Thyroid gland (tissue), 4 donors: ENCODE measurements at regions not wholly inside any gene's neighbourhood (a gene's known extent, or its start where the extent isn't known, plus 50 kb on each side); places are given as distances from the start of the nearest gene placed in this dataset.

Experiments used
- POLR2A ChIP-seq, 2 donors: fragments of 450-650 bp; IDR thresholded peaks; one replicate each; pipeline ENCODE4 v1.6.1; 2017; ENCODE audit warnings: antibody characterized with exemption in 2 of 2, mild to moderate bottlenecking in 2 of 2, moderate library complexity in 1 of 2
- TF ChIP-seq, protein P1 (sequence below), 6 experiments: fragments of 200-600 bp in 3 of 6; fragments of 450-650 bp in 3 of 6; sonication (generic) in 3 of 6; IDR thresholded peaks; one replicate each; pipeline ENCODE4 v1.5.1; 2016 to 2019; ENCODE audit warnings: antibody characterized with exemption in 6 of 6, mild to moderate bottlenecking in 2 of 6, inconsistent platforms in 1 of 6, moderate library complexity in 1 of 6

- no peak for TF ChIP-seq POLR2A (IDR thresholded peaks at IDR 0.05)
- TF ChIP-seq, protein P1, sequence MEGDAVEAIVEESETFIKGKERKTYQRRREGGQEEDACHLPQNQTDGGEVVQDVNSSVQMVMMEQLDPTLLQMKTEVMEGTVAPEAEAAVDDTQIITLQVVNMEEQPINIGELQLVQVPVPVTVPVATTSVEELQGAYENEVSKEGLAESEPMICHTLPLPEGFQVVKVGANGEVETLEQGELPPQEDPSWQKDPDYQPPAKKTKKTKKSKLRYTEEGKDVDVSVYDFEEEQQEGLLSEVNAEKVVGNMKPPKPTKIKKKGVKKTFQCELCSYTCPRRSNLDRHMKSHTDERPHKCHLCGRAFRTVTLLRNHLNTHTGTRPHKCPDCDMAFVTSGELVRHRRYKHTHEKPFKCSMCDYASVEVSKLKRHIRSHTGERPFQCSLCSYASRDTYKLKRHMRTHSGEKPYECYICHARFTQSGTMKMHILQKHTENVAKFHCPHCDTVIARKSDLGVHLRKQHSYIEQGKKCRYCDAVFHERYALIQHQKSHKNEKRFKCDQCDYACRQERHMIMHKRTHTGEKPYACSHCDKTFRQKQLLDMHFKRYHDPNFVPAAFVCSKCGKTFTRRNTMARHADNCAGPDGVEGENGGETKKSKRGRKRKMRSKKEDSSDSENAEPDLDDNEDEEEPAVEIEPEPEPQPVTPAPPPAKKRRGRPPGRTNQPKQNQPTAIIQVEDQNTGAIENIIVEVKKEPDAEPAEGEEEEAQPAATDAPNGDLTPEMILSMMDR (IDR thresholded peaks at IDR 0.05) = no peak
Observed at GRCh38 chr18:64692826-64693225, 543.9 kb upstream of the LINC00305 start.
